GM12892 (cell line): ENCODE measurements at regions not wholly inside any gene's neighbourhood (a gene's known extent, or its start where the extent isn't known, plus 50 kb on each side); places are given as distances from the start of the nearest gene placed in this dataset.

Experiments used
- POLR2A ChIP-seq: IDR thresholded peaks from 2 replicates; pipeline ENCODE4 v1.6.1; 2011; ENCODE audit warnings: low read depth, low read length, control low read depth
- POLR2AphosphoS5 ChIP-seq: IDR thresholded peaks from 2 replicates; pipeline ENCODE4 v1.6.1; 2011; ENCODE audit warnings: low read depth, low read length, control low read depth
- TAF1 ChIP-seq: IDR thresholded peaks from 2 replicates; pipeline ENCODE4 v1.6.1; 2011; ENCODE audit warnings: low read depth, mild to moderate bottlenecking, control low read depth, low read length, borderline replicate concordance

- no peak for TF ChIP-seq POLR2A
- TF ChIP-seq TAF1: no peak
- TF ChIP-seq POLR2AphosphoS5: no peak
Observed at GRCh38 chr6:67854098-67854497, 781.0 kb upstream of the ADGRB3 start.
